ENCODE measurements at regions not wholly inside any gene's neighbourhood (a gene's known extent, or its start where the extent isn't known, plus 50 kb on each side); places are given as distances from the start of the nearest gene placed in this dataset.
"Not testable (repeated sequence)": the region's sequence is repeated elsewhere in the genome, so short reads cannot be mapped to it uniquely, and the experiment has no call there.

- no peaks in the 10 kb centered on the region for H3K36me3 ChIP-seq
- H3K27ac ChIP-seq, result no peak overlapping the region
- no peak overlapping the region for H3K4me3 ChIP-seq
- intact Hi-C loops (cut with DNase I; ENCODE audit: low total_unique reads), result no loop called here
- 80 to 89% (median 84%) methylated on average over 3 of the region's 3 CpGs for WGBS, 5 donors
- no peaks in the 10 kb centered on the region for H3K4me1 ChIP-seq
- no peak for DNase-seq
- TF ChIP-seq POLR2AphosphoS5 (IDR thresholded peaks at IDR 0.05) (no peak), POLR2A (IDR thresholded peaks at IDR 0.05) (no peak), EP300 (IDR thresholded peaks at IDR 0.05) (no peak), CTCF (IDR thresholded peaks at IDR 0.05) (no peak)
- no peaks in the 10 kb centered on the region for H3K9me3 ChIP-seq
- no peaks in the 10 kb centered on the region for H3K27me3 ChIP-seq
These were observed 80.4 kb upstream of the ERCC4 start for GRCh38 chr16:13839577-13839976.

DNA sequence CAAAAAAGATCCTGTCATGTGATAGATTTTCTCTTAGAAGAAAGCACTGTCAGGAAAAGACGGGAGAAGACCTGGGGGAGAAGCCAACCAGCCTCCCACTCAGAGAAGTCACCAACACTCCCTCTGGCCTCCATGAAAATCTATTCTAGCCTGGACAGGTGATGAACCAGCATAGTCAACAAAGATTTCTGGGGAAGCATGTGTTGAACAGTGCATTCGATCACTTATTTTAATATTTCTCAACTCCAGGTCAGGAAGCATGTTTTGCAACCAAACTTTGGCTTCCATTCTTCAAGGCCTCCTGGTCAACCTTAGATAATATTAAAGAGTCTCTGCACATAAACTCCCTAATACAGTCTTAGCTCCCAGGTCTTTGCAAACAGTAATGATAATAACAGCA, 74.7 kb upstream of the ERCC4 start:
- intact Hi-C loops (cut with DNase I; ENCODE audit: low total_unique reads), result no loop called here
- H3K36me3 ChIP-seq, result no peaks in the 10 kb centered on the region
- 74 to 95% (median 90%) methylated on average over 2 of the region's 2 CpGs for WGBS, 5 donors

GRCh38 chr16:13848795-13849194, 71.2 kb upstream of the ERCC4 start:
- WGBS, 5 donors, result 68 to 85% (median 68%) methylated on average over 2 of the region's 2 CpGs
- no peaks in the 10 kb centered on the region for H3K4me1 ChIP-seq
- DNase-seq, result no peak
- H3K27ac ChIP-seq, result no peak overlapping the region
- intact Hi-C loops (cut with DNase I; ENCODE audit: low total_unique reads), result no loop called here
- H3K4me3 ChIP-seq, result no peak overlapping the region
- peaks cover 0 to 6% (median 0%) of the 10 kb centered on the region in 3 donors for H3K27me3 ChIP-seq
- TF ChIP-seq EP300 (IDR thresholded peaks at IDR 0.05) (no peak), POLR2AphosphoS5 (IDR thresholded peaks at IDR 0.05) (no peak), POLR2A (IDR thresholded peaks at IDR 0.05) (no peak), CTCF (IDR thresholded peaks at IDR 0.05) (no peak)
- H3K36me3 ChIP-seq, result no peaks in the 10 kb centered on the region
- H3K9me3 ChIP-seq, result peaks cover 0 to 5% (median 0%) of the 10 kb centered on the region in 4 donors

More for the DNA sequence above, 74.7 kb upstream of the ERCC4 start:
- no peak for TF ChIP-seq POLR2AphosphoS5 (IDR thresholded peaks at IDR 0.05)
- TF ChIP-seq CTCF (IDR thresholded peaks at IDR 0.05), result no peak
- no peak for TF ChIP-seq POLR2A (IDR thresholded peaks at IDR 0.05)
- no peak for TF ChIP-seq EP300 (IDR thresholded peaks at IDR 0.05)
- no peak overlapping the region for H3K27ac ChIP-seq
- no peaks in the 10 kb centered on the region for H3K4me1 ChIP-seq
- no peak for DNase-seq
- no peak overlapping the region for H3K4me3 ChIP-seq
- peaks cover 0 to 5% (median 0%) of the 10 kb centered on the region in 4 donors for H3K9me3 ChIP-seq
- H3K27me3 ChIP-seq, result peaks cover 0 to 6% (median 0%) of the 10 kb centered on the region in 3 donors

- H3K36me3 ChIP-seq; DNase-seq; H3K9me3 ChIP-seq; intact Hi-C loops (cut with DNase I; ENCODE audit: low total_unique reads); H3K27ac ChIP-seq; H3K4me3 ChIP-seq; H3K4me1 ChIP-seq; H3K27me3 ChIP-seq: not testable (repeated sequence)
- 86 to 94% (median 87%) methylated on average over 4 of the region's 4 CpGs for WGBS, 5 donors
These were observed 69.8 kb upstream of the ERCC4 start for GRCh38 chr16:13850173-13850572.

- H3K27ac ChIP-seq, result no peak overlapping the region
- DNase-seq, result no peak
- H3K4me3 ChIP-seq, result no peak overlapping the region
- H3K36me3 ChIP-seq, result no peaks in the 10 kb centered on the region
- peaks cover 0 to 10% (median 4%) of the 10 kb centered on the region in 3 donors for H3K27me3 ChIP-seq
- no peaks in the 10 kb centered on the region for H3K9me3 ChIP-seq
- 82 to 93% (median 90%) methylated on average over 5 of the region's 5 CpGs for WGBS, 5 donors
- intact Hi-C loops (cut with DNase I; ENCODE audit: low total_unique reads), result no loop called here
- TF ChIP-seq POLR2A (IDR thresholded peaks at IDR 0.05), result no peak
- TF ChIP-seq POLR2AphosphoS5 (IDR thresholded peaks at IDR 0.05), result no peak
- no peak for TF ChIP-seq CTCF (IDR thresholded peaks at IDR 0.05)
- TF ChIP-seq EP300 (IDR thresholded peaks at IDR 0.05), result no peak
- H3K4me1 ChIP-seq, result no peaks in the 10 kb centered on the region
These were observed 67.1 kb upstream of the ERCC4 start for GRCh38 chr16:13852827-13853226.

All from stomach (tissue), 8 donors.